ENCODE measurements at regions not wholly inside any gene's neighbourhood (a gene's known extent, or its start where the extent isn't known, plus 50 kb on each side); places are given as distances from the start of the nearest gene placed in this dataset.

- DNase-seq: no peak
- H3K36me3 Mint-ChIP-seq: no peaks in the 10 kb centered on the region
- no peaks in the 10 kb centered on the region for H3K4me1 ChIP-seq (ENCODE audit: control insufficient read depth in 1 of 2, insufficient read depth in 2 of 2, low read length in 2 of 2)
- H3K79me2 ChIP-seq (ENCODE audit: insufficient read depth, low read length): no peaks in the 10 kb centered on the region
- no peak for TF ChIP-seq CTCF (IDR thresholded peaks at IDR 0.05)
- H3K27me3 ChIP-seq (ENCODE audit: control insufficient read depth in 2 of 2, insufficient read depth in 2 of 2, low read length in 2 of 2): no peaks in the 10 kb centered on the region
- intact Hi-C loops (cut with micrococcal nuclease): no loop called here
- H4K20me1 ChIP-seq (ENCODE audit: insufficient read depth, low read length): no peaks in the 10 kb centered on the region
- H2AFZ ChIP-seq (ENCODE audit: insufficient read depth, low read depth, low read length, poor library complexity, severe bottlenecking): no peak overlapping the region
- no peak overlapping the region for H3K9ac ChIP-seq (ENCODE audit: insufficient read depth, low read length, poor library complexity, severe bottlenecking)
- H3K9me3 Mint-ChIP-seq: peaks cover 0 to 3% (median 0%) of the 10 kb centered on the region in 7 donors
- no peaks in the 10 kb centered on the region for H3K9me3 ChIP-seq (replicated peaks in 1 of 2; ENCODE audit: control insufficient read depth in 1 of 2, insufficient read depth in 1 of 2, low read length in 2 of 2)
- no peaks in the 10 kb centered on the region for H3K4me1 Mint-ChIP-seq
- no peak overlapping the region for H3K4me3 Mint-ChIP-seq
- H3K27ac ChIP-seq (ENCODE audit: low read depth in 1 of 2, low read length in 2 of 2): no peak overlapping the region
- no peaks in the 10 kb centered on the region for H3K36me3 ChIP-seq (replicated peaks in 1 of 2; ENCODE audit: control insufficient read depth in 1 of 2, insufficient read depth in 2 of 2, low read length in 2 of 2)
- H3K27me3 Mint-ChIP-seq (ENCODE audit: low read depth in 3 of 3): no peaks in the 10 kb centered on the region
- no peak overlapping the region for H3K4me2 ChIP-seq (replicated peaks; ENCODE audit: extremely low read depth, low read length, poor library complexity, severe bottlenecking)
- no peak overlapping the region for H3K27ac Mint-ChIP-seq
- no peak overlapping the region for H3K4me3 ChIP-seq (replicated peaks in 1 of 3; ENCODE audit: low read depth in 2 of 3, low read length in 3 of 3)
These were observed 1016.7 kb upstream of the LCORL start for GRCh38 chr4:19038231-19038630.

- H3K9me3 ChIP-seq (replicated peaks in 1 of 2; ENCODE audit: control insufficient read depth in 1 of 2, insufficient read depth in 1 of 2, low read length in 2 of 2): peaks cover 0 to 3% of the 10 kb centered on the region in 2 donors
- H3K4me3 Mint-ChIP-seq: no peak overlapping the region
- H3K36me3 ChIP-seq (replicated peaks in 1 of 2; ENCODE audit: control insufficient read depth in 1 of 2, insufficient read depth in 2 of 2, low read length in 2 of 2): no peaks in the 10 kb centered on the region
- H3K27ac ChIP-seq (ENCODE audit: low read depth in 1 of 2, low read length in 2 of 2): no peak overlapping the region
- no CpG with 5 or more reads among the region's 2 CpGs for WGBS (ENCODE audit: insufficient coverage)
- H3K4me3 ChIP-seq (replicated peaks in 1 of 3; ENCODE audit: low read depth in 2 of 3, low read length in 3 of 3): no peak overlapping the region
- no peak for DNase-seq
- no peak overlapping the region for H3K4me2 ChIP-seq (replicated peaks; ENCODE audit: extremely low read depth, low read length, poor library complexity, severe bottlenecking)
- no peak overlapping the region for H3K9ac ChIP-seq (ENCODE audit: insufficient read depth, low read length, poor library complexity, severe bottlenecking)
- H3K27me3 Mint-ChIP-seq (ENCODE audit: low read depth in 3 of 3): no peaks in the 10 kb centered on the region
- H3K4me1 Mint-ChIP-seq: no peaks in the 10 kb centered on the region
- peaks cover 0 to 8% (median 0%) of the 10 kb centered on the region in 7 donors for H3K9me3 Mint-ChIP-seq
- no peaks in the 10 kb centered on the region for H4K20me1 ChIP-seq (ENCODE audit: insufficient read depth, low read length)
- no peak overlapping the region for H3K27ac Mint-ChIP-seq
- H3K4me1 ChIP-seq (ENCODE audit: control insufficient read depth in 1 of 2, insufficient read depth in 2 of 2, low read length in 2 of 2): no peaks in the 10 kb centered on the region
- no peaks in the 10 kb centered on the region for H3K27me3 ChIP-seq (ENCODE audit: control insufficient read depth in 2 of 2, insufficient read depth in 2 of 2, low read length in 2 of 2)
- no peaks in the 10 kb centered on the region for H3K79me2 ChIP-seq (ENCODE audit: insufficient read depth, low read length)
- no peak for TF ChIP-seq CTCF (IDR thresholded peaks at IDR 0.05)
- H2AFZ ChIP-seq (ENCODE audit: insufficient read depth, low read depth, low read length, poor library complexity, severe bottlenecking): no peak overlapping the region
- H3K36me3 Mint-ChIP-seq: no peaks in the 10 kb centered on the region
- intact Hi-C loops (cut with micrococcal nuclease): no loop called here
These were observed 1012.5 kb upstream of the LCORL start for GRCh38 chr4:19033816-19034733.
